ENCODE measurements at regions not wholly inside any gene's neighbourhood (a gene's known extent, or its start where the extent isn't known, plus 50 kb on each side); places are given as distances from the start of the nearest gene placed in this dataset.

DNA sequence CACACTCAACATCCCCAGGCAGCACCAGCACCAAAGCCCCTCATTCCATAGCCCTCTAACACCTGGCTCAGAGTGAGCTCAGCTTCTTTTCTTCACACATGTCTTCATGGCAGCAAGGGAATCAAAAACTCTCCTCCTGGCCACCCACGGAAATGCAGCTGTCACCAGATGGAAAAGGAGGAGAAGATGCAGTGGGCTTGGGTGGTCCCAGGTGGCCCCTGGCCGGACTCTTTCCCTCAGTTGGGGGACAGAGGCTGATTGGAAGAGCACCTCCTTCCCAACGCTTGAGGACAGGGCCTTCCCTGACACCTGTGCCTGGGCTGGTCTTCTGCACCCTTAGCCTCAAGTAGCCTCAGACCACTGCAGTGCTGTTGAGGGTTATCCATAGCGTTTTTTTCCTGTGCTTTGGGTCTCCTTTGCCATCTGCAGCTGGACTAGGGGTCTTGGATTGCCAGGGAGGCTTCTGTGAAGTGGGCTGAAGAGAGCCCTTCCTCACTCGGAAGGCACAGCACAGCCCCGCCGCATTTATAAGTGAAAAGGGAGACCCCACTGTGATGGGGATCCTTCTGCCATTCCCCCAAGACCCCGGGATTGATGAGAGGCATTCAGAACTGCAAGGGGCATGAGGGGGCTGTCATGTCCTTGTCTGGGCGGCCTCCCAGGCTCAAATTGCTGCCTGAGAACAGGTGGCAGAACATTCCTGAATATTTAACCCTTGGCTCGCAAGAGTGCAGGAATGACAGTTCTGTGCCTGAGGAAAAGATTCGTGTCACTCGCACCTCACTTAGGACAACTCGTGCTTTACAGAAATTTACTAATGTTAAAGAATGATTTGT is 200.0 kb downstream of the AUH start:
- ATAC-seq (ENCODE audit: low read depth): no peak
- H3K4me3 Mint-ChIP-seq: no peak overlapping the region
- Histone ChIP-seq H2AFZ (ENCODE audit: insufficient read depth, low read depth, low read length, poor library complexity, severe bottlenecking) (no peak overlapping the region), H3K9me3 (ENCODE audit: control extremely low read depth in 1 of 3, control insufficient read depth in 2 of 3, insufficient read depth in 1 of 3, low read length in 2 of 3) (no peaks in the 10 kb centered on the region), H3K9ac (ENCODE audit: low read length) (no peak overlapping the region), H3K36me3 (replicated peaks in 1 of 2; ENCODE audit: control extremely low read depth in 1 of 2, control insufficient read depth in 1 of 2, extremely low read depth in 1 of 2, insufficient read depth in 2 of 2, low read length in 1 of 2) (no peaks in the 10 kb centered on the region), H4K20me1 (ENCODE audit: control insufficient read depth, insufficient read depth, low read length, poor library complexity, severe bottlenecking) (no peaks in the 10 kb centered on the region), H3K27me3 (replicated peaks in 1 of 4; ENCODE audit: control extremely low read depth in 1 of 4, control insufficient read depth in 3 of 4, insufficient read depth in 4 of 4, low read length in 3 of 4) (no peaks in the 10 kb centered on the region), H3K79me2 (ENCODE audit: control insufficient read depth, insufficient read depth, low read length) (no peaks in the 10 kb centered on the region), H3K4me1 (ENCODE audit: control insufficient read depth in 2 of 2, insufficient read depth in 2 of 2, low read length in 2 of 2) (peaks cover 33 to 35% of the 10 kb centered on the region in 2 donors), H3K4me3 (ENCODE audit: control extremely low read depth in 1 of 5, extremely low read depth in 1 of 5, insufficient read depth in 1 of 5, low read depth in 2 of 5, low read length in 4 of 5) (no peak overlapping the region), H3K27ac (ENCODE audit: low read length in 2 of 2) (no peak overlapping the region), H3K4me2 (replicated peaks; ENCODE audit: low read depth, low read length, poor library complexity, severe bottlenecking) (no peak overlapping the region)
- H3K27ac Mint-ChIP-seq: no peak overlapping the region
- intact Hi-C loops (cut with micrococcal nuclease): loop anchor here (5.0 kb wide), 1 partner anchor 46 kb away; no protein-coding TSS in a partner anchor
- no peaks in the 10 kb centered on the region for H3K9me3 Mint-ChIP-seq (ENCODE audit: insufficient read depth)
- no peak for TF ChIP-seq EZH2 (IDR thresholded peaks at IDR 0.05; ENCODE audit: borderline replicate concordance, insufficient read depth, low read depth, low read length, poor library complexity, severe bottlenecking)
- TF ChIP-seq, protein P1, sequence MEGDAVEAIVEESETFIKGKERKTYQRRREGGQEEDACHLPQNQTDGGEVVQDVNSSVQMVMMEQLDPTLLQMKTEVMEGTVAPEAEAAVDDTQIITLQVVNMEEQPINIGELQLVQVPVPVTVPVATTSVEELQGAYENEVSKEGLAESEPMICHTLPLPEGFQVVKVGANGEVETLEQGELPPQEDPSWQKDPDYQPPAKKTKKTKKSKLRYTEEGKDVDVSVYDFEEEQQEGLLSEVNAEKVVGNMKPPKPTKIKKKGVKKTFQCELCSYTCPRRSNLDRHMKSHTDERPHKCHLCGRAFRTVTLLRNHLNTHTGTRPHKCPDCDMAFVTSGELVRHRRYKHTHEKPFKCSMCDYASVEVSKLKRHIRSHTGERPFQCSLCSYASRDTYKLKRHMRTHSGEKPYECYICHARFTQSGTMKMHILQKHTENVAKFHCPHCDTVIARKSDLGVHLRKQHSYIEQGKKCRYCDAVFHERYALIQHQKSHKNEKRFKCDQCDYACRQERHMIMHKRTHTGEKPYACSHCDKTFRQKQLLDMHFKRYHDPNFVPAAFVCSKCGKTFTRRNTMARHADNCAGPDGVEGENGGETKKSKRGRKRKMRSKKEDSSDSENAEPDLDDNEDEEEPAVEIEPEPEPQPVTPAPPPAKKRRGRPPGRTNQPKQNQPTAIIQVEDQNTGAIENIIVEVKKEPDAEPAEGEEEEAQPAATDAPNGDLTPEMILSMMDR (IDR thresholded peaks at IDR 0.05): no peak
- no peaks in the 10 kb centered on the region for H3K27me3 Mint-ChIP-seq
- 85% methylated on average over 5 of the region's 13 CpGs for WGBS (ENCODE audit: insufficient coverage)
- DNase-seq: no peak
- CTCF ChIA-PET: no interaction called here
- POLR2A ChIA-PET: no interaction called here
- H3K4me1 Mint-ChIP-seq: peaks cover 35% of the 10 kb centered on the region

DNA sequence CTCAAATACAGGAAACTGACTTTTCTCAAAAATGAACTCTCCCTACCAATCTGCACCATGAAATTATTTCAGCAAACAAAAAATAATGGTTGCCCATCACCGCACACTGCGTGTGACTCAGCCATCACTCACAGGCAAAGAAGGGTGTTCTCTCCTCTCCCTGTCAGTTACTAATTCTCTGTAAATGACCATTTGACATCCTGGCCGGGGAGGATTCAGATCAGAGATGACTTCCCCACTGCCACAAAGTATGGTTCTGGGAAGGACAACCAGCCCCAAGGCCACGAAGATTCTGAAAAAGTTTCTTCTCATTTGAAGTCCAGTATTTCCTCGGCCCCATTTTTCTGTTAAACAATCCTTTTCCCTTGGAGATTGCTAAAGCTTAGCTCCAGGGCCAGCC is 199.4 kb downstream of the AUH start:
- Histone ChIP-seq H2AFZ (ENCODE audit: insufficient read depth, low read depth, low read length, poor library complexity, severe bottlenecking) (peak overlapping the region; percentile 69), H3K79me2 (ENCODE audit: control insufficient read depth, insufficient read depth, low read length) (no peaks in the 10 kb centered on the region), H3K4me3 (ENCODE audit: control extremely low read depth in 1 of 5, extremely low read depth in 1 of 5, insufficient read depth in 1 of 5, low read depth in 2 of 5, low read length in 4 of 5) (no peak overlapping the region), H3K4me1 (ENCODE audit: control insufficient read depth in 2 of 2, insufficient read depth in 2 of 2, low read length in 2 of 2) (peaks cover 33 to 35% of the 10 kb centered on the region in 2 donors), H3K27ac (ENCODE audit: low read length in 2 of 2) (no peak overlapping the region), H3K9ac (ENCODE audit: low read length) (no peak overlapping the region), H3K27me3 (replicated peaks in 1 of 4; ENCODE audit: control extremely low read depth in 1 of 4, control insufficient read depth in 3 of 4, insufficient read depth in 4 of 4, low read length in 3 of 4) (no peaks in the 10 kb centered on the region), H4K20me1 (ENCODE audit: control insufficient read depth, insufficient read depth, low read length, poor library complexity, severe bottlenecking) (no peaks in the 10 kb centered on the region), H3K36me3 (replicated peaks in 1 of 2; ENCODE audit: control extremely low read depth in 1 of 2, control insufficient read depth in 1 of 2, extremely low read depth in 1 of 2, insufficient read depth in 2 of 2, low read length in 1 of 2) (no peaks in the 10 kb centered on the region), H3K9me3 (ENCODE audit: control extremely low read depth in 1 of 3, control insufficient read depth in 2 of 3, insufficient read depth in 1 of 3, low read length in 2 of 3) (no peaks in the 10 kb centered on the region), H3K4me2 (replicated peaks; ENCODE audit: low read depth, low read length, poor library complexity, severe bottlenecking) (peak overlapping the region; percentile 67)
- no peak for ATAC-seq (ENCODE audit: low read depth)
- Mint-ChIP-seq H3K27me3 (no peaks in the 10 kb centered on the region), H3K9me3 (ENCODE audit: insufficient read depth) (no peaks in the 10 kb centered on the region), H3K4me3 (peak overlapping the region; percentile 75), H3K4me1 (peaks cover 35% of the 10 kb centered on the region), H3K27ac (peak overlapping the region; percentile 80)
- TF ChIP-seq EZH2 (IDR thresholded peaks at IDR 0.05; ENCODE audit: borderline replicate concordance, insufficient read depth, low read depth, low read length, poor library complexity, severe bottlenecking): no peak
- TF ChIP-seq, protein P1 (IDR thresholded peaks at IDR 0.05): no peak
- POLR2A ChIA-PET: no interaction called here
- DNase-seq: no peak
- CTCF ChIA-PET: no interaction called here
- WGBS (ENCODE audit: insufficient coverage): 42% methylated on average over 5 of the region's 5 CpGs
- intact Hi-C loops (cut with micrococcal nuclease): loop anchor here (5.0 kb wide), 1 partner anchor 45 kb away; no protein-coding TSS in a partner anchor
